GM12873 (cell line): ENCODE measurements at regions not wholly inside any gene's neighbourhood (a gene's known extent, or its start where the extent isn't known, plus 50 kb on each side); places are given as distances from the start of the nearest gene placed in this dataset.

Source experiments
- CTCF ChIP-seq: IDR thresholded peaks from 2 replicates; pipeline ENCODE4 v1.5.1; 2012; ENCODE audit warnings: low read depth, mild to moderate bottlenecking, moderate library complexity, low read length, control low read depth; ENCODE audit not compliant: insufficient read depth; ENCODE audit errors: missing control alignments

- TF ChIP-seq CTCF: no peak
Measured at GRCh38 chrX:67050760-67051159, 411.9 kb upstream of the EDA2R start.

GRCh38 chrX:67044866-67045265 lies 406.0 kb upstream of the EDA2R start:
- TF ChIP-seq CTCF: no peak

GRCh38 chrX:67044029-67044653 lies 405.3 kb upstream of the EDA2R start:
- TF ChIP-seq CTCF: no peak

- no peak for TF ChIP-seq CTCF
Measured at GRCh38 chrX:67004451-67004850, 365.6 kb upstream of the EDA2R start.

- no peak for TF ChIP-seq CTCF
Measured at GRCh38 chrX:66994729-66995128, 355.9 kb upstream of the EDA2R start.

DNA sequence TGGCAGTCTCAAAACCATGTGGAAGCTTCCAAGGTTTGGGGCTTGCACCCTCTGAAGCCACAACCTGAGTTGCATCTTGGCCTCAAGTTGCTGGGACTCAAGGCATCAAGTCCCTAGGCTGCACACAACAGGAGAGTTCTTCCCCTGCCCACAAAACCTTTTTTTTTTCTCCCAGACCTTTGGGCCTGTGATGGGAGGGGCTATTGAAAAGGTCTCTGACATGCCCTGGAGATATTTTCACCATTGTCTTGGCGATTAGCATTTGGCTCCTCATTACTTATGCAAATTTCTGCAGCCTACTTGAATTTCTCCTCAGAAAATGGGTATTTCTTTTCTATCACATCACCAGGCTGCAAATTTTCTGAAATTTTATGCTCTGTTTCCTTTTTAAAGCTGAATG lies 349.5 kb upstream of the EDA2R start:
- TF ChIP-seq CTCF: no peak

DNA sequence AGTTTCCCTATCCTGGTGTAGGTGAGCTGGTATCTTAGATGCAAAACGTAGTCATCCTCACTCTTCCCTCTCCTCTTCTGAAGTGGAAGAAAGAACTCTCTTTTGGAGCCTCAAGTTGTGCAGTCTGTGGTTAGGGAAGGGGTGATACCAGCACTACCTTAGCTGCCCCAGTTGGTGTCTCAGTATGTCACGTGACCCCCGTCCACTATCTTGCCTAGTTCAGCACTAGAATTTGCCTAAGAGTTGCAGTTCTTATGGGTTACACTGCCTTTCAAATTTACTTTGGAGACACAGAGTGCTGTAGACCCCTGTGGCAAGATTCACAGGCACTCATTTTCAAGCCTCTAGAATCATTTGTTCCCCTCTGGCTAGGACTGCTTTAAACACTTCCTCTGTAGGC lies 322.8 kb upstream of the EDA2R start:
- TF ChIP-seq CTCF: no peak

- TF ChIP-seq CTCF: no peak
Measured at GRCh38 chrX:66931713-66932112, 292.8 kb upstream of the EDA2R start.
